Keratinocyte (primary cell): ENCODE measurements at regions not wholly inside any gene's neighbourhood (a gene's known extent, or its start where the extent isn't known, plus 50 kb on each side); places are given as distances from the start of the nearest gene placed in this dataset.

Source experiments
- DNase-seq: peaks from one replicate; pipeline ENCODE4 v3.0.0-alpha.2; 2011; ENCODE audit warnings: low read depth, missing footprints, low spot score
- FAIRE-seq: peaks from 2 replicates; lab custom pipeline; 2011; peaks lifted over from hg19 to GRCh38; lab: Jason Lieb, UNC
- H2AFZ ChIP-seq: 2 replicates; pipeline ENCODE4 v1.6.0; 2012; ENCODE audit warnings: low read length, control low read depth, inconsistent platforms; ENCODE audit not compliant: control insufficient read depth
- H3K27ac ChIP-seq: 2 replicates; pipeline ENCODE4 v1.5.1; 2011; ENCODE audit warnings: low read length; ENCODE audit not compliant: control insufficient read depth, insufficient read depth
- H3K27me3 ChIP-seq: 3 replicates; pipeline ENCODE4 v1.6.0; 2011; ENCODE audit warnings: low read length; ENCODE audit not compliant: control insufficient read depth, insufficient read depth; ENCODE audit errors: extremely low read depth
- H3K36me3 ChIP-seq, 2 experiments: 2 replicates in 1 of 2; 3 replicates in 1 of 2; pipeline ENCODE4 v1.5.1; 2011; ENCODE audit warnings: low read length in 2 of 2, mild to moderate bottlenecking in 1 of 2; ENCODE audit not compliant: control insufficient read depth in 2 of 2, insufficient read depth in 2 of 2; ENCODE audit errors: extremely low read depth in 1 of 2
- H3K4me1 ChIP-seq: 3 replicates; pipeline ENCODE4 v1.5.1; 2011; ENCODE audit warnings: low read length; ENCODE audit not compliant: control insufficient read depth, insufficient read depth; ENCODE audit errors: extremely low read depth
- H3K4me2 ChIP-seq: 3 replicates; pipeline ENCODE4 v1.6.0; 2011; ENCODE audit warnings: low read depth, low read length; ENCODE audit not compliant: control insufficient read depth, insufficient read depth; ENCODE audit errors: extremely low read depth
- H3K4me3 ChIP-seq, 3 experiments: fragments of 200-600 bp in 1 of 3; sonication (generic) in 1 of 3; 2 replicates in 2 of 3; 3 replicates in 1 of 3; pipeline ENCODE4 v1.5.1; 2011 to 2016; ENCODE audit warnings: low read length in 3 of 3, mild to moderate bottlenecking in 3 of 3, control low read depth in 2 of 3, inconsistent platforms in 1 of 3, low read depth in 1 of 3, mixed read lengths in 1 of 3, mixed run types in 1 of 3, moderate library complexity in 1 of 3; ENCODE audit not compliant: control insufficient read depth in 2 of 3, insufficient read depth in 2 of 3; ENCODE audit errors: extremely low read depth in 1 of 3
- H3K79me2 ChIP-seq: 2 replicates; pipeline ENCODE4 v1.6.0; 2012; ENCODE audit warnings: low read length; ENCODE audit not compliant: control insufficient read depth, insufficient read depth
- H3K9ac ChIP-seq: 3 replicates; pipeline ENCODE4 v1.6.0; 2011; ENCODE audit warnings: low read length; ENCODE audit not compliant: control insufficient read depth, insufficient read depth; ENCODE audit errors: extremely low read depth
- H3K9me1 ChIP-seq: 3 replicates; pipeline ENCODE4 v1.6.0; 2011; ENCODE audit warnings: low read length; ENCODE audit not compliant: control insufficient read depth, insufficient read depth; ENCODE audit errors: extremely low read depth
- H3K9me3 ChIP-seq: 2 replicates; pipeline ENCODE4 v1.5.1; 2012; ENCODE audit warnings: low read depth, low read length; ENCODE audit not compliant: control insufficient read depth
- H4K20me1 ChIP-seq: 3 replicates; pipeline ENCODE4 v1.6.0; 2011; ENCODE audit warnings: low read length; ENCODE audit not compliant: control insufficient read depth, insufficient read depth; ENCODE audit errors: extremely low read depth
- EZH2 ChIP-seq: IDR thresholded peaks from one replicate; pipeline ENCODE4 v1.6.1; 2012; ENCODE audit warnings: inconsistent platforms, mild to moderate bottlenecking, low read length, moderate library complexity
- dilution Hi-C: fragments of 300-500 bp; cut with MboI; formaldehyde crosslinking; loops from one replicate; pipeline ENCODE4 v1.7.0; 2020; ENCODE audit warnings: low sequenced_read_pairs; ENCODE audit not compliant: extremely low pct_ligation_motif_present
- TF ChIP-seq, protein P1 (sequence below), 3 experiments: IDR thresholded peaks in 1 of 3; conservative IDR thresholded peaks in 1 of 3; optimal IDR thresholded peaks in 1 of 3; 2 replicates in 2 of 3; 3 replicates in 1 of 3; pipeline versions ENCODE3 to v1.5.1; 2011; ENCODE audit warnings: low read length in 3 of 3, mild to moderate bottlenecking in 3 of 3, moderate library complexity in 2 of 3, control low read depth in 1 of 3, inconsistent platforms in 1 of 3; ENCODE audit not compliant: insufficient read depth in 2 of 3; ENCODE audit errors: extremely low read depth in 1 of 3

GRCh38 chr14:25521616-25522015, 471.7 kb upstream of the STXBP6 start:
- Histone ChIP-seq H3K4me3 (no peak overlapping the region), H2AFZ (no peak overlapping the region), H3K9ac (no peak overlapping the region), H3K4me1 (no peaks in the 10 kb centered on the region), H3K4me2 (no peak overlapping the region), H3K27ac (no peak overlapping the region), H3K9me1 (no peaks in the 10 kb centered on the region), H3K9me3 (no peaks in the 10 kb centered on the region), H3K36me3 (no peaks in the 10 kb centered on the region), H3K27me3 (no peaks in the 10 kb centered on the region), H3K79me2 (no peaks in the 10 kb centered on the region), H4K20me1 (no peaks in the 10 kb centered on the region)
- TF ChIP-seq EZH2, result no peak
- TF ChIP-seq, protein P1, sequence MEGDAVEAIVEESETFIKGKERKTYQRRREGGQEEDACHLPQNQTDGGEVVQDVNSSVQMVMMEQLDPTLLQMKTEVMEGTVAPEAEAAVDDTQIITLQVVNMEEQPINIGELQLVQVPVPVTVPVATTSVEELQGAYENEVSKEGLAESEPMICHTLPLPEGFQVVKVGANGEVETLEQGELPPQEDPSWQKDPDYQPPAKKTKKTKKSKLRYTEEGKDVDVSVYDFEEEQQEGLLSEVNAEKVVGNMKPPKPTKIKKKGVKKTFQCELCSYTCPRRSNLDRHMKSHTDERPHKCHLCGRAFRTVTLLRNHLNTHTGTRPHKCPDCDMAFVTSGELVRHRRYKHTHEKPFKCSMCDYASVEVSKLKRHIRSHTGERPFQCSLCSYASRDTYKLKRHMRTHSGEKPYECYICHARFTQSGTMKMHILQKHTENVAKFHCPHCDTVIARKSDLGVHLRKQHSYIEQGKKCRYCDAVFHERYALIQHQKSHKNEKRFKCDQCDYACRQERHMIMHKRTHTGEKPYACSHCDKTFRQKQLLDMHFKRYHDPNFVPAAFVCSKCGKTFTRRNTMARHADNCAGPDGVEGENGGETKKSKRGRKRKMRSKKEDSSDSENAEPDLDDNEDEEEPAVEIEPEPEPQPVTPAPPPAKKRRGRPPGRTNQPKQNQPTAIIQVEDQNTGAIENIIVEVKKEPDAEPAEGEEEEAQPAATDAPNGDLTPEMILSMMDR (optimal IDR thresholded peaks at IDR 0.05 in 1 of 3, IDR thresholded peaks at IDR 0.05 in 1 of 3, conservative IDR thresholded peaks at IDR 0.05 in 1 of 3; ENCODE audit: extremely low read depth in 1 of 3, insufficient read depth in 2 of 3, low read length in 3 of 3), result no peak
- DNase-seq (no peak), FAIRE-seq (no peak)
- dilution Hi-C loops, result no loop called here

DNA sequence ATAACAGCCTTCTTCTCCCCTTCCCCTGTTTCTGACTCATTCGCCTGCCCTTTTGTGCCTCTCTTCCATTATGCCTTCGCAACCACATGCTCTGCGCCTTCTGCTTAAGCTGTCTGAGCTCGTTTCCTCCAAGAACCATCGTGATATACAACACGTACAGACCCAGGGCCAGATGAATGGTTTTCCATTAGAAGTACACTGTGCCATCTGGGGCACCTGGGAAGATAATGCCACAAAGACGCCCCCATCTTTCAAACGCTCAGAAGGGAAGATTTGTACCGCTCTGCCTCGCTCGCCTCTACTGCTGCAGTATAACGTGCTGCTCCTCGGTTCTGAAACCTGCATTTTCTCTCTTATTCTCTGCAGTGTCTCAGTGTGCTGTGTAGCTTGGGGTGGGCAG, 470.9 kb upstream of the STXBP6 start:
- Histone ChIP-seq H3K79me2 (no peaks in the 10 kb centered on the region), H3K9me3 (no peaks in the 10 kb centered on the region), H4K20me1 (no peaks in the 10 kb centered on the region), H3K4me1 (no peaks in the 10 kb centered on the region), H3K36me3 (no peaks in the 10 kb centered on the region), H3K4me2 (no peak overlapping the region), H2AFZ (no peak overlapping the region), H3K9ac (no peak overlapping the region), H3K9me1 (no peaks in the 10 kb centered on the region), H3K27me3 (no peaks in the 10 kb centered on the region), H3K4me3 (no peak overlapping the region), H3K27ac (no peak overlapping the region)
- dilution Hi-C loops, result no loop called here
- no peak for FAIRE-seq
- TF ChIP-seq EZH2, result no peak
- TF ChIP-seq, protein P1 (optimal IDR thresholded peaks at IDR 0.05 in 1 of 3, IDR thresholded peaks at IDR 0.05 in 1 of 3, conservative IDR thresholded peaks at IDR 0.05 in 1 of 3; ENCODE audit: extremely low read depth in 1 of 3, insufficient read depth in 2 of 3, low read length in 3 of 3), result no peak
- DNase-seq, result no peak
